ENCODE measurements at regions not wholly inside any gene's neighbourhood (a gene's known extent, or its start where the extent isn't known, plus 50 kb on each side); places are given as distances from the start of the nearest gene placed in this dataset.

DNA sequence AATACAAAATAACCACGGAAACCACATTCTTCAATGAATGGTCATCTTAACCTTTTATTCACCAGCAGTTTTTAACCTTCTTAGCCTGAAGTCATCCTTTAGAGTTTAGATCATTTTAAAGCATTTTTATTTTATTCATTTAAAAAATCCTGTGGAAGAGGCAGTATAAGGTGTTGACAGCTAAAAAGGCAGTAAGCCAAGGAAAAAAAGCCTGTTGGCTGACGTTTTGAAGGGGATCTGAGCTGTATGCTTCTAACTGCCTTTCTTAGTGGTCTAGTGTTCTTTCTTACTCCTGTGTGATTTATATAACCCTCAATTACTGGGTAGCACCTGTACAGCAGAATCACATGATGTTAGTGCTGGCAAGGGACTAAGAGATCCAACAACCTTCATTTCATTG, 438.3 kb upstream of the SEL1L start:
- POLR2A ChIA-PET: no interaction called here
- no peak for DNase-seq (ENCODE audit: extremely low spot score)
- CTCF ChIA-PET: no interaction called here
- no peak for TF ChIP-seq ARNT (IDR thresholded peaks at IDR 0.05)
- TF ChIP-seq L3MBTL2 (conservative IDR thresholded peaks at IDR 0.05): no peak
- TF ChIP-seq CTBP1 (IDR thresholded peaks at IDR 0.05; ENCODE audit: borderline replicate concordance): no peak
- TF ChIP-seq FOXA1 (IDR thresholded peaks at IDR 0.05): no peak
- TF ChIP-seq HDGF (IDR thresholded peaks at IDR 0.05; ENCODE audit: borderline replicate concordance): no peak
- TF ChIP-seq SP1 (IDR thresholded peaks at IDR 0.05): no peak
- no peak for TF ChIP-seq LEF1 (IDR thresholded peaks at IDR 0.05; ENCODE audit: borderline replicate concordance)
- no peak for TF ChIP-seq NFRKB (IDR thresholded peaks at IDR 0.05)
- no peak for TF ChIP-seq FOXK2 (IDR thresholded peaks at IDR 0.05)
- no peak for TF ChIP-seq FOXM1 (IDR thresholded peaks at IDR 0.05; ENCODE audit: borderline replicate concordance)
- TF ChIP-seq BHLHE40 (IDR thresholded peaks at IDR 0.05; ENCODE audit: borderline replicate concordance): no peak
- no peak for TF ChIP-seq SUZ12 (IDR thresholded peaks at IDR 0.05)
- TF ChIP-seq ZNF384 (IDR thresholded peaks at IDR 0.05): no peak
- no peak for TF ChIP-seq TARDBP (IDR thresholded peaks at IDR 0.05)
- TF ChIP-seq, protein P1, sequence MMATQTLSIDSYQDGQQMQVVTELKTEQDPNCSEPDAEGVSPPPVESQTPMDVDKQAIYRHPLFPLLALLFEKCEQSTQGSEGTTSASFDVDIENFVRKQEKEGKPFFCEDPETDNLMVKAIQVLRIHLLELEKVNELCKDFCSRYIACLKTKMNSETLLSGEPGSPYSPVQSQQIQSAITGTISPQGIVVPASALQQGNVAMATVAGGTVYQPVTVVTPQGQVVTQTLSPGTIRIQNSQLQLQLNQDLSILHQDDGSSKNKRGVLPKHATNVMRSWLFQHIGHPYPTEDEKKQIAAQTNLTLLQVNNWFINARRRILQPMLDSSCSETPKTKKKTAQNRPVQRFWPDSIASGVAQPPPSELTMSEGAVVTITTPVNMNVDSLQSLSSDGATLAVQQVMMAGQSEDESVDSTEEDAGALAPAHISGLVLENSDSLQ (IDR thresholded peaks at IDR 0.05): no peak
- TF ChIP-seq ELF4 (IDR thresholded peaks at IDR 0.05): no peak

DNA sequence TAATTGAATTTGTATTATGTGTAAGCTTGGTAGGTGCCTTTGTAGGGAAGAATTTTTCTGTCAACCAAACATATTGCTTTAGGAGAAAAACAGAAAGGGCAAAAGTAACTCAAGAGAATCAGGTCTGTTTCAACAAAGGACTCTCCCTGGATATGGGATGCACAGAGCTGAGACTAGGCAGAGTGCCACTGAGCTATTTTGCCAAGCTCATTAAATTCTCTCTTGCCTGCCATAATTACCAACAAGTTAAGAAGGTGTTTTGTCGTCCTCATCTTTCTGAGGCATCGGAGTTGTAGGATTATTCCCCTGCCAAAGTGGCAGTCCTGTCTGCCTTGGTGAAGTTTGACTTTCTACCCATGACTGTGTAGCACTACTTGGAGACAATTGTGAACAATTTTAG, 438.9 kb upstream of the SEL1L start:
- no peak for DNase-seq (ENCODE audit: extremely low spot score)
- ChIA-PET CTCF (no interaction called here), POLR2A (no interaction called here)
- TF ChIP-seq ARNT (IDR thresholded peaks at IDR 0.05): no peak

DNA sequence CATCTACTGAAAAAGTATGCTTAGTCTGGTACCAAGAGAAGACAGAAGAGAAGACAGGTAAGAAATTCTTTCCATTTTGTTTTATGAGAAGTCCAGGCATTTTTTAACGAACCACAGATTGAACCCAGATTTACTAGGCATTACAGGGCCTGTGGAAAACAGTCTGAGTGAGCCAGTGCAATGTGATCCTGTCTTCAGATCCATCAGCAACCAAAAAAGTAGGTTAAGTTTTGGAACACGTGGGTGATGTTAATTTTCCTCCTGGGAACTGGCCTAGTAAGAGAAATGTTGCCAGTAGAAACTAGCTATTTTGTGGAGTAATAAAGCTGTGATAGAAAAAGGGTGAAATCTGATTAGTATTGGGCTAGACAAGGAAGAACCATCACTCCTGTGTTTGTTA, 440.9 kb upstream of the SEL1L start:
- POLR2A ChIA-PET: no interaction called here
- no peak for DNase-seq (ENCODE audit: extremely low spot score)
- TF ChIP-seq, protein P1 (IDR thresholded peaks at IDR 0.05): no peak
- no peak for TF ChIP-seq L3MBTL2 (conservative IDR thresholded peaks at IDR 0.05)
- CTCF ChIA-PET: no interaction called here

DNA sequence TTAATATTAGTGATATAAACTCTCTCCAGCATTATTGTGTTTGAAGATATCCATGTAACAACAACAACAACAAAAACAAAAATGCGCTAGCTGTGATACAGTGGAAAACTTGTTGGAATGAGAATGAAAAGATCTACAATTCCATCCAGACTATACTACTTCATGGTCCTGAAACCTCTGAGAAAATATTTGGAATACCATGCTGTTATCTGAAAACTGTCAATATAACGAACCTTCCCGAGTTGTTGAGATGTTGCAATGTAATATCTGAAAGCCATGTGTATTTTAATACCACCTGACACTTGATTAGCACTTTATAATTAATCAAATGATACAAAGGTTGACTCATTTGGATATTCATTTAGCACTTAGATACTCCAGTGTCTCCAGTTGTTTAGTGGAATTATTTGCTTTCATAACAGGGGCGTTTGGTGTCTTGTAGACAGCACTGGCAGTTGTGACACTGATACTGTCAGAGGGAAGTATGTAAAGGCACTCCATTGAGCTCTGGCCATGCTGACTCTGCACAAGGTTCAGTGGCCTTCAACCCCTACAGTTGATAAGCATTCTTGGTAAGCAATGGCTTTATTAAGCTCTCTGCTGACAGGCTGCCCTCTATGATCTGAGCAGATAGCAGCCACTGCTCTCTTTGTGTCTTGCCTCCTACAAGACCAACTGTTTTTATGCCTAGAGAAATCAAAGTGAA, 447.1 kb upstream of the SEL1L start:
- TF ChIP-seq FOXM1 (IDR thresholded peaks at IDR 0.05; ENCODE audit: borderline replicate concordance) (no peak), BHLHE40 (IDR thresholded peaks at IDR 0.05; ENCODE audit: borderline replicate concordance) (no peak), FOXK2 (IDR thresholded peaks at IDR 0.05) (no peak), NFRKB (IDR thresholded peaks at IDR 0.05) (no peak), LEF1 (IDR thresholded peaks at IDR 0.05; ENCODE audit: borderline replicate concordance) (no peak), TARDBP (IDR thresholded peaks at IDR 0.05) (no peak), HDGF (IDR thresholded peaks at IDR 0.05; ENCODE audit: borderline replicate concordance) (no peak), ELF4 (IDR thresholded peaks at IDR 0.05) (no peak), CTBP1 (IDR thresholded peaks at IDR 0.05; ENCODE audit: borderline replicate concordance) (no peak), FOXA1 (IDR thresholded peaks at IDR 0.05) (no peak), ARNT (IDR thresholded peaks at IDR 0.05) (no peak), SUZ12 (IDR thresholded peaks at IDR 0.05) (no peak)
- no peak for DNase-seq (ENCODE audit: extremely low spot score)
- POLR2A ChIA-PET: no interaction called here
- CTCF ChIA-PET: no interaction called here

DNA sequence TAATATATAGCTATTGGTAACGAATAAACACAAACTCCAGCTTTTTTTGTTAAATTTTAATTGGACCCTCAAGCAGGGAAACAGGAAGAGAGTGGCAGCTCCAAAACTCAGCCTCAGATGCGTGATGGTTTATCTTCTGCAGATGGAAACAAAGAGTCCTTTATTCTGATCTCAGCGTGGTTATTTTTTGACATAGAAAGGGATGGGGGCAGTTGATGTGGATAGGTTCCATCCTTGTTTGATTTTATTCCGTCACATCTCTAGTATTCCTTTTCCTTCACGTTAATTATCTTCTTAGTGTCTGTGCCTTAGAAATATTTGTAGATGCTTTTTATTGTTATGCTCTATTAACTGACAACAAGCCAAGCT, 447.6 kb upstream of the SEL1L start:
- no peak for DNase-seq (ENCODE audit: extremely low spot score)

DNA sequence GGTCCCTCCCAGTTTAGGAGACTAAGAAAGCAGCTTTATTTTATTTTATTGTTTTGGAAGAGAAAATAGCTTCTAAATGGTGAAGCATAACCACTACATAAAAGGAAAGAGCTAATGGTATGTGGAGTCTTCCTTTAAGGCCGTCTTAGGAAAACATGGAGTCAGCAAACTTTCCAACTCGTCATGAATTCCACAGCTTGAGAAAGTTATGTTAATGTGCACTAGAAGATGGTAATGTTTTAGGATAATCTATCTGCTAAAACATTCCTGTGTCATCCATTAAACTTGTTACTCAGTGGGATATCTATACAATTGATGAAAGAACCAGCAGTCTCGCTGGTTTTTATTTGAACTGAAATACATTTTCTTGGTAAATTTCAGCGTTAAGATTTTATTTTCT, 448.4 kb upstream of the SEL1L start:
- ChIA-PET POLR2A (no interaction called here), CTCF (no interaction called here)
- no peak for DNase-seq (ENCODE audit: extremely low spot score)
- TF ChIP-seq TARDBP (IDR thresholded peaks at IDR 0.05) (no peak), SP1 (IDR thresholded peaks at IDR 0.05) (no peak)

More for the DNA sequence above, 447.6 kb upstream of the SEL1L start:
- ChIA-PET CTCF (no interaction called here), POLR2A (no interaction called here)
- no peak for TF ChIP-seq SUZ12 (IDR thresholded peaks at IDR 0.05)
- no peak for TF ChIP-seq L3MBTL2 (conservative IDR thresholded peaks at IDR 0.05)
- no peak for TF ChIP-seq LEF1 (IDR thresholded peaks at IDR 0.05; ENCODE audit: borderline replicate concordance)
- no peak for TF ChIP-seq HDGF (IDR thresholded peaks at IDR 0.05; ENCODE audit: borderline replicate concordance)
- TF ChIP-seq FOXK2 (IDR thresholded peaks at IDR 0.05): no peak
- TF ChIP-seq ZNF384 (IDR thresholded peaks at IDR 0.05): no peak
- no peak for TF ChIP-seq ARNT (IDR thresholded peaks at IDR 0.05)
- no peak for TF ChIP-seq FOXM1 (IDR thresholded peaks at IDR 0.05; ENCODE audit: borderline replicate concordance)
- TF ChIP-seq CTBP1 (IDR thresholded peaks at IDR 0.05; ENCODE audit: borderline replicate concordance): no peak
- TF ChIP-seq, protein P1 (IDR thresholded peaks at IDR 0.05): no peak
- no peak for TF ChIP-seq ELF4 (IDR thresholded peaks at IDR 0.05)
- TF ChIP-seq NFRKB (IDR thresholded peaks at IDR 0.05): no peak
- no peak for TF ChIP-seq BHLHE40 (IDR thresholded peaks at IDR 0.05; ENCODE audit: borderline replicate concordance)
- TF ChIP-seq FOXA1 (IDR thresholded peaks at IDR 0.05): no peak
- no peak for TF ChIP-seq TARDBP (IDR thresholded peaks at IDR 0.05)

DNA sequence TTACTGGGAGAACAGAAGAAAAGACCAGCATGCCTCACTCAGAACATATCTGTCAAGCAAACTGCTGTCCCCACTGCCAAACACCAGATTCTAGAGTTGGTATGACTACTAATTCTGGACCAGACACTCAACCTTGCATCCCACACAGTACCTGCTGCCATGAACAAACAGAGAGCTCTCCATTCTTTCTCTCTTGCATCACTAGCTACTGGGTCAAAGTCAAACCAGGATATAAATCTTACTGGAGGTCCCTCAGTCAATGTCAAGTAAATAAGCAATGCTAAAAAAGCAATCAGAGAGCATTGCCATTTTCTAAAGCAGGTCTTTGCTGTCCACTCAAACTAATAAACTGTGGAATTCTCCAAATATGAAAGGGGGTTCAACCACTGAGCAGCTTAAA, 452.4 kb upstream of the SEL1L start:
- ChIA-PET POLR2A (no interaction called here), CTCF (no interaction called here)
- DNase-seq (ENCODE audit: extremely low spot score): no peak
- TF ChIP-seq BHLHE40 (IDR thresholded peaks at IDR 0.05; ENCODE audit: borderline replicate concordance) (no peak), SP1 (IDR thresholded peaks at IDR 0.05) (no peak), FOXA1 (IDR thresholded peaks at IDR 0.05) (no peak), ELF4 (IDR thresholded peaks at IDR 0.05) (no peak), SUZ12 (IDR thresholded peaks at IDR 0.05) (no peak), HDGF (IDR thresholded peaks at IDR 0.05; ENCODE audit: borderline replicate concordance) (no peak), NFRKB (IDR thresholded peaks at IDR 0.05) (no peak), L3MBTL2 (conservative IDR thresholded peaks at IDR 0.05) (no peak)
- TF ChIP-seq, protein P1 (IDR thresholded peaks at IDR 0.05): no peak
